Neural cell (in vitro differentiated cells): ENCODE measurements at regions not wholly inside any gene's neighbourhood (a gene's known extent, or its start where the extent isn't known, plus 50 kb on each side); places are given as distances from the start of the nearest gene placed in this dataset.

Experiments
- H2AFZ ChIP-seq: fragments of 200-600, 300-800 bp; sonication (generic), shearing (Covaris generic); 2 replicates; pipeline ENCODE4 v1.6.0; 2014; ENCODE audit warnings: low read depth, mild to moderate bottlenecking, antibody characterized with exemption, low read length, moderate library complexity
- H3F3A ChIP-seq: fragments of 200-600 bp; shearing (Covaris generic); 2 replicates; pipeline ENCODE4 v1.6.1; 2016; ENCODE audit warnings: mild to moderate bottlenecking, moderate library complexity, mixed read lengths, antibody characterized with exemption, low read length; ENCODE audit not compliant: insufficient read depth, poor library complexity, severe bottlenecking
- H3K27ac ChIP-seq: fragments of 200-600, 300-800 bp; sonication (generic), shearing (Covaris generic); 2 replicates; pipeline ENCODE4 v1.5.1; 2014; ENCODE audit warnings: mild to moderate bottlenecking, low read length, moderate library complexity
- H3K27me3 ChIP-seq: fragments of 300-800, 200-600 bp; sonication (generic), shearing (Covaris generic); 2 replicates; pipeline ENCODE4 v1.6.0; 2014; ENCODE audit warnings: mild to moderate bottlenecking, low read depth, low read length, moderate library complexity; ENCODE audit not compliant: insufficient read depth
- H3K36me3 ChIP-seq: fragments of 300-800, 200-600 bp; sonication (generic), shearing (Covaris generic); 2 replicates; pipeline ENCODE4 v1.5.1; 2014; ENCODE audit warnings: mild to moderate bottlenecking, antibody characterized with exemption, low read length, moderate library complexity; ENCODE audit not compliant: insufficient read depth
- H3K4me2 ChIP-seq: fragments of 300-800, 200-600 bp; sonication (generic), shearing (Covaris generic); 2 replicates; pipeline ENCODE4 v1.6.0; 2014; ENCODE audit warnings: mild to moderate bottlenecking, low read length
- H3K4me3 ChIP-seq: fragments of 300-800, 200-600 bp; sonication (generic), shearing (Covaris generic); 2 replicates; pipeline ENCODE4 v1.5.1; 2014; ENCODE audit warnings: mild to moderate bottlenecking, low read length, moderate library complexity
- H3K79me2 ChIP-seq: fragments of 200-600 bp; shearing (Covaris generic); replicated peaks from 2 replicates; pipeline ENCODE4 v1.6.0; 2014; ENCODE audit warnings: mild to moderate bottlenecking, low read length, moderate library complexity; ENCODE audit not compliant: insufficient read depth
- H3K9ac ChIP-seq: fragments of 300-800, 200-600 bp; sonication (generic), shearing (Covaris generic); 2 replicates; pipeline ENCODE4 v1.6.1; 2016; ENCODE audit warnings: mild to moderate bottlenecking, low read length, mixed read lengths
- H3K9me2 ChIP-seq: fragments of 200-600 bp; shearing (Covaris generic); 2 replicates; pipeline ENCODE4 v1.6.1; 2016; ENCODE audit warnings: mild to moderate bottlenecking, low read length, mixed read lengths; ENCODE audit not compliant: insufficient read depth
- H3K9me3 ChIP-seq: fragments of 200-600, 300-800 bp; sonication (generic), shearing (Covaris generic); 2 replicates; pipeline ENCODE4 v1.6.1; 2016; ENCODE audit warnings: mild to moderate bottlenecking, mixed run types, low read length, moderate library complexity, mixed read lengths
- H4K20me1 ChIP-seq: fragments of 200-600 bp; shearing (Covaris generic); 2 replicates; pipeline ENCODE4 v1.6.1; 2016; ENCODE audit warnings: mild to moderate bottlenecking, mixed run types; ENCODE audit not compliant: insufficient read depth
- CTCF ChIP-seq: fragments of 450-650 bp; IDR thresholded peaks from 2 replicates; pipeline ENCODE4 v1.5.1; 2014; ENCODE audit warnings: antibody characterized with exemption, mild to moderate bottlenecking, moderate library complexity; ENCODE audit not compliant: poor library complexity, severe bottlenecking
- EP300 ChIP-seq: fragments of 450-650 bp; conservative IDR thresholded peaks from 2 replicates; pipeline ENCODE4 v1.6.1; 2014; ENCODE audit warnings: antibody characterized with exemption, mild to moderate bottlenecking, moderate library complexity; ENCODE audit not compliant: poor library complexity, severe bottlenecking
- EZH2 ChIP-seq: fragments of 200-600, 300-800 bp; shearing (Covaris generic), sonication (generic); IDR thresholded peaks from 2 replicates; pipeline ENCODE4 v1.6.1; 2014; ENCODE audit warnings: antibody characterized with exemption, low read length, borderline replicate concordance, mild to moderate bottlenecking; ENCODE audit not compliant: insufficient read depth, poor library complexity, severe bottlenecking
- MXI1 ChIP-seq: fragments of 450-650 bp; conservative IDR thresholded peaks from 2 replicates; pipeline ENCODE4 v1.6.1; 2014; ENCODE audit warnings: antibody characterized with exemption, mild to moderate bottlenecking; ENCODE audit not compliant: poor library complexity, severe bottlenecking
- POLR2AphosphoS5 ChIP-seq: IDR thresholded peaks from 2 replicates; pipeline ENCODE4 v1.6.1; 2012
- RAD21 ChIP-seq: fragments of 450-650 bp; conservative IDR thresholded peaks from 2 replicates; pipeline ENCODE4 v1.6.1; 2014; ENCODE audit warnings: antibody characterized with exemption, mild to moderate bottlenecking, moderate library complexity
- REST ChIP-seq: IDR thresholded peaks from 2 replicates; pipeline ENCODE4 v1.6.1; 2012; ENCODE audit warnings: borderline replicate concordance
- SMC3 ChIP-seq: fragments of 450-650 bp; conservative IDR thresholded peaks from 2 replicates; pipeline ENCODE4 v1.6.1; 2014; ENCODE audit warnings: antibody characterized with exemption, mild to moderate bottlenecking, moderate library complexity; ENCODE audit not compliant: poor library complexity
- TAF1 ChIP-seq: IDR thresholded peaks from 2 replicates; pipeline ENCODE4 v1.6.1; 2012; ENCODE audit warnings: low read depth

GRCh38 chr2:5367321-5367720, 324.9 kb upstream of the SOX11 start:
- no peaks in the 10 kb centered on the region for H3K9me2 ChIP-seq

GRCh38 chr2:5368263-5368662, 323.9 kb upstream of the SOX11 start:
- H3K9me2 ChIP-seq, result no peaks in the 10 kb centered on the region

More at GRCh38 chr2:5367321-5367720, 324.9 kb upstream of the SOX11 start:
- Histone ChIP-seq H4K20me1 (no peaks in the 10 kb centered on the region), H3K36me3 (no peaks in the 10 kb centered on the region), H3K4me2 (no peak overlapping the region), H3K9ac (no peak overlapping the region), H3F3A (no peaks in the 10 kb centered on the region), H3K27me3 (no peaks in the 10 kb centered on the region), H2AFZ (no peak overlapping the region), H3K27ac (no peak overlapping the region), H3K79me2 (peaks cover 9% of the 10 kb centered on the region), H3K9me3 (no peaks in the 10 kb centered on the region), H3K4me3 (no peak overlapping the region)
- TF ChIP-seq REST (no peak), SMC3 (no peak)

More at GRCh38 chr2:5368263-5368662, 323.9 kb upstream of the SOX11 start:
- Histone ChIP-seq H4K20me1 (no peaks in the 10 kb centered on the region), H3K9ac (no peak overlapping the region), H2AFZ (no peak overlapping the region), H3K79me2 (peaks cover 13% of the 10 kb centered on the region), H3K4me3 (no peak overlapping the region), H3K27ac (no peak overlapping the region), H3F3A (no peaks in the 10 kb centered on the region), H3K36me3 (no peaks in the 10 kb centered on the region), H3K27me3 (no peaks in the 10 kb centered on the region), H3K9me3 (no peaks in the 10 kb centered on the region), H3K4me2 (no peak overlapping the region)
- TF ChIP-seq EP300 (no peak), RAD21 (no peak), SMC3 (no peak), POLR2AphosphoS5 (no peak), TAF1 (no peak), REST (no peak), EZH2 (no peak), MXI1 (no peak), CTCF (no peak)
